ENCODE measurements at regions not wholly inside any gene's neighbourhood (a gene's known extent, or its start where the extent isn't known, plus 50 kb on each side); places are given as distances from the start of the nearest gene placed in this dataset.

GRCh38 chr18:22346953-22347605 is 70.6 kb downstream of the CTAGE1 start:
- Histone ChIP-seq H3K9me3 (ENCODE audit: control insufficient read depth in 4 of 4, low read length in 3 of 4) (no peaks in the 10 kb centered on the region), H3K27ac (ENCODE audit: low read depth in 1 of 2, low read length in 2 of 2) (peak overlapping the region; percentile 79 to 87), H3K27me3 (ENCODE audit: control insufficient read depth in 4 of 4, insufficient read depth in 4 of 4, low read length in 3 of 4) (no peaks in the 10 kb centered on the region), H3K36me3 (ENCODE audit: control insufficient read depth in 4 of 4, insufficient read depth in 3 of 4, low read depth in 1 of 4, low read length in 3 of 4) (no peaks in the 10 kb centered on the region), H3K4me1 (ENCODE audit: control insufficient read depth in 4 of 4, insufficient read depth in 4 of 4, low read length in 3 of 4) (peaks cover 8 to 38% (median 25%) of the 10 kb centered on the region in 4 donors), H3K4me3 (ENCODE audit: low read depth in 1 of 3, low read length in 3 of 3) (peak overlapping the region; percentile 47 to 68 (median 60)), H3K9ac (ENCODE audit: low read depth in 1 of 2, low read length in 2 of 2) (peak overlapping the region; percentile 56 to 98)
- WGBS = 7% methylated on average over 15 of the region's 15 CpGs
- DNase-seq (ENCODE audit: low spot score) = peak; percentile 60
- peak; percentile 41 to 84 for TF ChIP-seq EGR1 (IDR thresholded peaks at IDR 0.05; ENCODE audit: low read depth in 2 of 2)
- peak; percentile 77 for TF ChIP-seq ATF3 (IDR thresholded peaks at IDR 0.05)
- peak; percentile 99 for TF ChIP-seq SP1 (IDR thresholded peaks at IDR 0.05)
- peak; percentile 99 to 100 for TF ChIP-seq RXRA (IDR thresholded peaks at IDR 0.05)
- TF ChIP-seq GABPA (IDR thresholded peaks at IDR 0.05 in 1 of 2, conservative IDR thresholded peaks at IDR 0.05 in 1 of 2) = peak in 1 of 2 donors; percentile 53
- TF ChIP-seq RAD21 (IDR thresholded peaks at IDR 0.05) = peak; percentile 63 to 80
- TF ChIP-seq HNF4G (IDR thresholded peaks at IDR 0.05) = peak; percentile 73
- TF ChIP-seq FOXA1 (IDR thresholded peaks at IDR 0.05) = peak; percentile 8
- TF ChIP-seq, protein P1, sequence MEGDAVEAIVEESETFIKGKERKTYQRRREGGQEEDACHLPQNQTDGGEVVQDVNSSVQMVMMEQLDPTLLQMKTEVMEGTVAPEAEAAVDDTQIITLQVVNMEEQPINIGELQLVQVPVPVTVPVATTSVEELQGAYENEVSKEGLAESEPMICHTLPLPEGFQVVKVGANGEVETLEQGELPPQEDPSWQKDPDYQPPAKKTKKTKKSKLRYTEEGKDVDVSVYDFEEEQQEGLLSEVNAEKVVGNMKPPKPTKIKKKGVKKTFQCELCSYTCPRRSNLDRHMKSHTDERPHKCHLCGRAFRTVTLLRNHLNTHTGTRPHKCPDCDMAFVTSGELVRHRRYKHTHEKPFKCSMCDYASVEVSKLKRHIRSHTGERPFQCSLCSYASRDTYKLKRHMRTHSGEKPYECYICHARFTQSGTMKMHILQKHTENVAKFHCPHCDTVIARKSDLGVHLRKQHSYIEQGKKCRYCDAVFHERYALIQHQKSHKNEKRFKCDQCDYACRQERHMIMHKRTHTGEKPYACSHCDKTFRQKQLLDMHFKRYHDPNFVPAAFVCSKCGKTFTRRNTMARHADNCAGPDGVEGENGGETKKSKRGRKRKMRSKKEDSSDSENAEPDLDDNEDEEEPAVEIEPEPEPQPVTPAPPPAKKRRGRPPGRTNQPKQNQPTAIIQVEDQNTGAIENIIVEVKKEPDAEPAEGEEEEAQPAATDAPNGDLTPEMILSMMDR (IDR thresholded peaks at IDR 0.05; ENCODE audit: low read depth, low read length, missing input control) = no peak
- TF ChIP-seq NR2F2 (IDR thresholded peaks at IDR 0.05) = peak; percentile 99
- TF ChIP-seq FOXA2 (IDR thresholded peaks at IDR 0.05) = peak; percentile 56
- TF ChIP-seq HNF4A (conservative IDR thresholded peaks at IDR 0.05) = peak; percentile 84
- TF ChIP-seq, protein P2, sequence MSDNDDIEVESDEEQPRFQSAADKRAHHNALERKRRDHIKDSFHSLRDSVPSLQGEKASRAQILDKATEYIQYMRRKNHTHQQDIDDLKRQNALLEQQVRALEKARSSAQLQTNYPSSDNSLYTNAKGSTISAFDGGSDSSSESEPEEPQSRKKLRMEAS (IDR thresholded peaks at IDR 0.05) = peak; percentile 98
- TF ChIP-seq JUND (IDR thresholded peaks at IDR 0.05) = peak; percentile 89
- TF ChIP-seq, protein P3, sequence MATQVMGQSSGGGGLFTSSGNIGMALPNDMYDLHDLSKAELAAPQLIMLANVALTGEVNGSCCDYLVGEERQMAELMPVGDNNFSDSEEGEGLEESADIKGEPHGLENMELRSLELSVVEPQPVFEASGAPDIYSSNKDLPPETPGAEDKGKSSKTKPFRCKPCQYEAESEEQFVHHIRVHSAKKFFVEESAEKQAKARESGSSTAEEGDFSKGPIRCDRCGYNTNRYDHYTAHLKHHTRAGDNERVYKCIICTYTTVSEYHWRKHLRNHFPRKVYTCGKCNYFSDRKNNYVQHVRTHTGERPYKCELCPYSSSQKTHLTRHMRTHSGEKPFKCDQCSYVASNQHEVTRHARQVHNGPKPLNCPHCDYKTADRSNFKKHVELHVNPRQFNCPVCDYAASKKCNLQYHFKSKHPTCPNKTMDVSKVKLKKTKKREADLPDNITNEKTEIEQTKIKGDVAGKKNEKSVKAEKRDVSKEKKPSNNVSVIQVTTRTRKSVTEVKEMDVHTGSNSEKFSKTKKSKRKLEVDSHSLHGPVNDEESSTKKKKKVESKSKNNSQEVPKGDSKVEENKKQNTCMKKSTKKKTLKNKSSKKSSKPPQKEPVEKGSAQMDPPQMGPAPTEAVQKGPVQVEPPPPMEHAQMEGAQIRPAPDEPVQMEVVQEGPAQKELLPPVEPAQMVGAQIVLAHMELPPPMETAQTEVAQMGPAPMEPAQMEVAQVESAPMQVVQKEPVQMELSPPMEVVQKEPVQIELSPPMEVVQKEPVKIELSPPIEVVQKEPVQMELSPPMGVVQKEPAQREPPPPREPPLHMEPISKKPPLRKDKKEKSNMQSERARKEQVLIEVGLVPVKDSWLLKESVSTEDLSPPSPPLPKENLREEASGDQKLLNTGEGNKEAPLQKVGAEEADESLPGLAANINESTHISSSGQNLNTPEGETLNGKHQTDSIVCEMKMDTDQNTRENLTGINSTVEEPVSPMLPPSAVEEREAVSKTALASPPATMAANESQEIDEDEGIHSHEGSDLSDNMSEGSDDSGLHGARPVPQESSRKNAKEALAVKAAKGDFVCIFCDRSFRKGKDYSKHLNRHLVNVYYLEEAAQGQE (IDR thresholded peaks at IDR 0.05) = peak; percentile 82
- peak; percentile 29 for TF ChIP-seq ZBTB33 (IDR thresholded peaks at IDR 0.05)
- TF ChIP-seq TAF1 (conservative IDR thresholded peaks at IDR 0.05) = peak; percentile 98
- peak; percentile 49 for TF ChIP-seq YY1 (IDR thresholded peaks at IDR 0.05)

Measured in liver (tissue), 8 donors.